ENCODE measurements at regions not wholly inside any gene's neighbourhood (a gene's known extent, or its start where the extent isn't known, plus 50 kb on each side); places are given as distances from the start of the nearest gene placed in this dataset.

- DNase-seq = no peak
- Histone ChIP-seq H3K9me2 (replicated peaks; ENCODE audit: insufficient read depth, low read length) (no peaks in the 10 kb centered on the region), H3K4me1 (ENCODE audit: low read length) (no peaks in the 10 kb centered on the region), H2AFZ (ENCODE audit: low read length) (no peak overlapping the region), H3K79me2 (ENCODE audit: low read length) (no peaks in the 10 kb centered on the region), H3K27me3 (replicated peaks; ENCODE audit: insufficient read depth, low read length) (no peaks in the 10 kb centered on the region), H3F3A (ENCODE audit: insufficient read depth, low read length) (no peaks in the 10 kb centered on the region), H3K27ac (ENCODE audit: low read length) (no peak overlapping the region), H3K36me3 (replicated peaks; ENCODE audit: insufficient read depth, low read length) (no peaks in the 10 kb centered on the region), H3K4me3 (ENCODE audit: low read length) (no peak overlapping the region), H3K9ac (ENCODE audit: low read length) (no peak overlapping the region), H4K20me1 (ENCODE audit: insufficient read depth, low read length) (no peaks in the 10 kb centered on the region), H3K4me2 (ENCODE audit: low read depth, low read length) (no peak overlapping the region), H3K9me3 (replicated peaks; ENCODE audit: insufficient read depth, low read length) (no peaks in the 10 kb centered on the region)
- TF ChIP-seq EZH2phosphoT487 (IDR thresholded peaks at IDR 0.05; ENCODE audit: low read length) (no peak), CTCF (IDR thresholded peaks at IDR 0.05; ENCODE audit: low read length) (no peak)
Measured at GRCh38 chr1:69492286-69492685, 75.4 kb upstream of the LRRC7 start.

DNA sequence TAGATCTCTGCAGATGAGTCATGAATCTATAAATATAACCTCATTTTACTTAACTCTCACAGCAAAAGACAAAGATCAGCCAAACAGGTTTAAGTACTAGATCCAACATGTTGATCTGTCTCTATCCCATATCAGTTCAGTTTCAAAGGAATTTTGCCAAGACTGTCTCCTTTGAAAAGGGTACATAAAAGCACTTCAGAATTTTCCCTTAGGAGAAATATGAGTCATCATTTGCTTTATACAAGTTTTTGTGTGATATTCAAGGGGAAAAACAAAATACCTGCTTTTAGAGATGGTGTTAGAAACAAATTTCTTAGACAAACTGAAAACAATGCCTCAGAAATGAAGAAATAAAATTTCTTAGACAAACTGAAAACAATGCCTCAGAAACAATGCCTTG lies 73.5 kb upstream of the LRRC7 start:
- no peak overlapping the region for H3K4me2 ChIP-seq (ENCODE audit: low read depth, low read length)
- H2AFZ ChIP-seq (ENCODE audit: low read length) = no peak overlapping the region
- H3K9ac ChIP-seq (ENCODE audit: low read length) = no peak overlapping the region
- H3K27ac ChIP-seq (ENCODE audit: low read length) = no peak overlapping the region
- no peaks in the 10 kb centered on the region for H3K9me3 ChIP-seq (replicated peaks; ENCODE audit: insufficient read depth, low read length)
- no peak for DNase-seq
- H3K36me3 ChIP-seq (replicated peaks; ENCODE audit: insufficient read depth, low read length) = no peaks in the 10 kb centered on the region
- TF ChIP-seq EZH2phosphoT487 (IDR thresholded peaks at IDR 0.05; ENCODE audit: low read length) (no peak), CTCF (IDR thresholded peaks at IDR 0.05; ENCODE audit: low read length) (no peak), EZH2 (optimal IDR thresholded peaks at IDR 0.05; ENCODE audit: low read depth, low read length) (no peak)
- no peaks in the 10 kb centered on the region for H3K4me1 ChIP-seq (ENCODE audit: low read length)
- H3F3A ChIP-seq (ENCODE audit: insufficient read depth, low read length) = no peaks in the 10 kb centered on the region
- no peak overlapping the region for H3K4me3 ChIP-seq (ENCODE audit: low read length)
- no peaks in the 10 kb centered on the region for H4K20me1 ChIP-seq (ENCODE audit: insufficient read depth, low read length)
- no peaks in the 10 kb centered on the region for H3K9me2 ChIP-seq (replicated peaks; ENCODE audit: insufficient read depth, low read length)
- no peaks in the 10 kb centered on the region for H3K79me2 ChIP-seq (ENCODE audit: low read length)
- no peaks in the 10 kb centered on the region for H3K27me3 ChIP-seq (replicated peaks; ENCODE audit: insufficient read depth, low read length)

- no peaks in the 10 kb centered on the region for H3K27me3 ChIP-seq (replicated peaks; ENCODE audit: insufficient read depth, low read length)
- no peaks in the 10 kb centered on the region for H3K79me2 ChIP-seq (ENCODE audit: low read length)
- H3K36me3 ChIP-seq (replicated peaks; ENCODE audit: insufficient read depth, low read length) = no peaks in the 10 kb centered on the region
- DNase-seq = no peak
- H3K4me3 ChIP-seq (ENCODE audit: low read length) = no peak overlapping the region
- no peak overlapping the region for H3K4me2 ChIP-seq (ENCODE audit: low read depth, low read length)
- no peaks in the 10 kb centered on the region for H3F3A ChIP-seq (ENCODE audit: insufficient read depth, low read length)
- H3K27ac ChIP-seq (ENCODE audit: low read length) = no peak overlapping the region
- TF ChIP-seq EZH2 (optimal IDR thresholded peaks at IDR 0.05; ENCODE audit: low read depth, low read length) (no peak), CTCF (IDR thresholded peaks at IDR 0.05; ENCODE audit: low read length) (no peak), EZH2phosphoT487 (IDR thresholded peaks at IDR 0.05; ENCODE audit: low read length) (no peak)
- H4K20me1 ChIP-seq (ENCODE audit: insufficient read depth, low read length) = no peaks in the 10 kb centered on the region
- no peaks in the 10 kb centered on the region for H3K9me3 ChIP-seq (replicated peaks; ENCODE audit: insufficient read depth, low read length)
- H3K9me2 ChIP-seq (replicated peaks; ENCODE audit: insufficient read depth, low read length) = no peaks in the 10 kb centered on the region
- no peaks in the 10 kb centered on the region for H3K4me1 ChIP-seq (ENCODE audit: low read length)
- no peak overlapping the region for H3K9ac ChIP-seq (ENCODE audit: low read length)
- no peak overlapping the region for H2AFZ ChIP-seq (ENCODE audit: low read length)
Measured at GRCh38 chr1:69497441-69498221, 70.1 kb upstream of the LRRC7 start.

Measured in MM.1S (cell line).